Stimulated activated CD4-positive, alpha-beta T cell treated with anti-CD3 and anti-CD28 coated beads, TNF-alpha, amount 100 ng/mL, for 48 hours (primary cell): ENCODE measurements at regions not wholly inside any gene's neighbourhood (a gene's known extent, or its start where the extent isn't known, plus 50 kb on each side); places are given as distances from the start of the nearest gene placed in this dataset.

ENCODE experiments used
- DNase-seq, 3 donors: peaks; one replicate each; pipeline ENCODE4 v3.0.0-alpha.2; 2020; ENCODE audit warnings: low read depth in 3 of 3

DNA sequence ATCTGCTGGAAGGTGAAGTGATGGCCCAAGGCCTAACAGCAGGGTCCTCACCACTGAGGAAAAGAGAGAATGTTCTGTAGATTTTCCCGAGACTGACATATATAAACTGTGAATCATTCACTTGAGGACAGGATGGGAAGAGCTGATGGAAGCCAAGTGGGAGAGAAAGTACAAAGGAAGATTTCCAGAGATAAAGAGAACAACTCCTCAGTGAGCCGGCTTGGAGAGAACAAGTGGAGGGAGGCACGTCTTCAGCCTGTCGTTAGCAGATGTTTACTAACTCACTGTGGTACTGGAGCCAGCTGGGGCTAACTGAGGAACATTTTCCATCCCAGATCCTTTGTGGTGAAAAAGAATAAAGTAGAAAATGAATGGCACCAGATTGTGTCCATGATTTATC, 552.9 kb upstream of the TNP1 start:
- no peak for DNase-seq

DNA sequence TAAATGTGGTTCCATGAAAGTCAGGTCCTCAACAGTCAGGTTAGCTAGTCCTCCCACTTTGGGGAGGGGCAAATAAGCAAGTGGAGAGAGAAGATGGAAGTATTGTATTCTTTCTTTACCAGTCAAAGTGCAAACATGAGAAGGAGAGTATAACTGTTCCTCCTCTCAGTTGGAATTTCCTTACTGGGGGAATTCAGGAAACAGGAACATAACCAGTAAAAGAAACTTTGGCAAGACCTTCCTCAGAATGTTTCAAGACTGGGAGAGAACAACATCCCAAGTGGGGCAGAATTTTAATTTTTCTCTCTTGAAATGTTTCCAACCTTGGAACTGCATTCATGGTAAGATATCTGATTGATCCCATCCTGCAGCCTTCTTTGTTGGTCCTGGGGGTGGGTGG, 552.4 kb upstream of the TNP1 start:
- no peak for DNase-seq

DNA sequence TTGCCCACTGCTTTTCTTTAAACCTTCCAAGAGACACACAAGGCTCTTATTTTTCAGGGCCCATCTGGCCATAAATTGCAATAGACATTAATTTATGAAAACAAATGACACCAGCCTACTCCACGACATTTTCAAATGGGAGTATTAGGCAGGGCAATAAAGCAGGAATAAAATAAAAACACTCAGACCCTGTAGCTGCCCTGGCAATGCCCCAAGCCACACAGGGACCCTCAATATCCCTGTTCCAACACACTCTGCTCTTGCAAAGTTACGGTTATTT, 550.8 kb upstream of the TNP1 start:
- DNase-seq, result no peak

DNA sequence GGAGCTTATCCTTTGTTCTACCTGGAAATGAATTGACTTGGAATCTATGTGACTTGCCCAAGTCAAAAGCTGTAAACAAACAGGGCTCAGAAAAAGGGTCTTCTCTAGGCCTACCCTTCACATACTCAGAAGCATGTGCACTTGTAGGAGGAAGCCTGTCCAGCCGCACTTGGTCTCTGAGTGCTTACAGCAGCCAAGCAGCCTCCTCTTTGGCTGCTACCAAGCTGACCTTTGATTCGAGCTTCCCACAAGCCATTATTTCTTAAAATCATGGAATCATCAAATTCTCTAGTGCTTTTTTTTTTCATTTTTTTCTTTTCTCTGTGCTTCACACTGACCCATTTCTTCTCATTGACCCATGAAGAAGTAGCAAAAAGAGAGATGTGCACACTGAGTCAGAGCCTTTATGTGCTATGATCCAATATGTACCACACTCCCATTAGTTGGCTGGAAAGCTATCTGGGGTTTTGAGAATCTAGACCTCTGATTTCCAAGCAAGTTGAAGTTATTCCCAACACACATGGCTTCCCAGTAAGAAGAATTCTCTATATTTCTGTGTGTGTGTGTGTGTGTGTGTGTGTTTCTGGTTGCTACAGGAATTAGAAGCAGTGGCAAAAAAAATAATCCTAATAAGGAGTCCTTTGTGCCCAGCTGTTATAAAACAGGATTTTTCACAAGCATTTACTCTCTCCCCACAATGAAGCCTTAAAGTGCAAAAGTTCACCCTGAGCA, 550.3 kb upstream of the TNP1 start:
- no peak for DNase-seq

DNA sequence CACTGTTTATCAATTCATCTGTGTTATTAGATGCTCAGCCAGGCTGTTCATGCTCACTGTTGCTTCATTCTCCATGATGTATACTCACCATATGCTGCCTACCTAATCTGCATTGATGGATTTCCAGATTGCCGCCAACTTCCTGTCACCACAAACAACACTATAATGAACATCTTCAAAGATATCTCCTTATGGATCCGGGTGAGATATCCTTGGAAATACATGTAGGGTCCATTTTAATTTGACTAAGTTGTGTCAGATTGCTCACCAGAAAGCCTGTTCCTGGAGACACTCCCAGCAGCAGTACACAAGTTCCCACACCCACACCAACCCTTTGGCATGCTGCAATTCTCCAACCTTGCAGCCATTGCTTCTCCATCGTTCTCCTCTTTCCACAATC, 547.5 kb upstream of the TNP1 start:
- no peak for DNase-seq

DNA sequence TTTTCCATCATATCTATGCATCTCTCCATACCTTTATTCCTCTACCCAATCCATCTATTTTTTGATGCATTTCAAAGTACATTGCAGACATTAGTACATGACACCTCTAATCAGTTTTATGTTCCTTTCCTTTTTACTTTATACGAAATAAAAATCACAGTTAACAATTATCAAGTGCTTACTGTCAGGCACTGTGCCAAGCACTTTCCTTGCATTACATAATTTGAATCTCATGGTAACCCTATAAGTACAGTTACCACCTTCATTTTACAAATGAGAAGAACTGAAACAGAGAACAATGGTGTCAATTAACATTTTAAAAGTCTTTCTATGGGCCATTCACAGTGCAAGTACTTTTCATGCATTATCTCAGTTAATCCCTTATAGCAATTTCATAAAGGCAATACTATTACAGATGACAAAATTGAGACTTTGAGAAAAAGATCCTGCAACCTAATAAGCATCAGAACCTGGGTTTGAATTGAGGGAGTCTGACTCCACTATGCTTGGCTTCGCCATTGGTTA, 544.4 kb upstream of the TNP1 start:
- DNase-seq, result no peak

DNA sequence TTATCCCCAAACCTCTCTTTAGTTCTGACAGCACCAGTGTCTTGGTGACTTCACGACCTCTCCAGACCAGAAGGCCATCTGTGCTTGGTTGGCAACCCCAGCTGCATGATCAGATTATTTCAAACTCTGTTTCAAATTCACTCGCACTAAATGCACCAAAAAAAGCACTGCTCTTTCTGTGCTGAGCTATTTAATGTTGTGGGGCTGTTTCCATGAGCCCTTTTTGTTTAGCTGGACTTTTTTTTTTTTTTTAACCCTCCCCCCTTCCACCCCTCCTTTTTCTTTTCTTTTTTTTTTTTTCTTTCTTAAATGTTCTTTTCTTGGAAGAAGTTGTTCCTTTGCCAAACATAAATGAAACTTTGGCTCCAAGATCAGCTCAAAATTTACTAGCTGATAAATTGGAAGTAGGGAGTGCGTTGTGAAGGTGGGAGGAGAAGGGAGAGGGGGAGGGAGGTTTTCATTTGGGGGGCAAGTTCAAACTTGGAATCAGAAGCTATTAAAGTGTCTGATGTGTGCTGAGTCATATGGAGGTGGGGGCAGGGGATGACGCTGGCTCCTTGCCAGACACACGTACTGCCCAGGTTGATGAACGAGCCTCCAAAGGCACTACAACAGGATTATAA, 543.0 kb upstream of the TNP1 start:
- no peak for DNase-seq

DNA sequence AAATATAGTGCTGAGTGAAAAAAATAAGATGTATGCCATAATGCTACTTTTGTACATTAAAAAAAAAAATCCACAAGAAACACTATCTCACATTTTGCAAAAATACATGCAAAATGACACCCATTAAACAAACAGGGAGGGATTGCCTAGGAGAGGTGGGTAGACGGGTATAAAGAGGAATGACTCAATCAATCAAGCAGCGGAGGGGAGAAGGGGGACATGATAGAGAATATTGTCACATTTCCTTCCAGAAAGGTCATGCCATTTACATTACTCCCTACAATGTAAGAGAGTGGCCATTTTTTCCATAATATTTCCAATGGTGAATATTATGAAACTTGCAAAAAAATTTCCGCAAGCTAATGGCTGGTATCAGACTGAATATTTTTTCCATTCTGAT, 542.3 kb upstream of the TNP1 start:
- no peak for DNase-seq

DNA sequence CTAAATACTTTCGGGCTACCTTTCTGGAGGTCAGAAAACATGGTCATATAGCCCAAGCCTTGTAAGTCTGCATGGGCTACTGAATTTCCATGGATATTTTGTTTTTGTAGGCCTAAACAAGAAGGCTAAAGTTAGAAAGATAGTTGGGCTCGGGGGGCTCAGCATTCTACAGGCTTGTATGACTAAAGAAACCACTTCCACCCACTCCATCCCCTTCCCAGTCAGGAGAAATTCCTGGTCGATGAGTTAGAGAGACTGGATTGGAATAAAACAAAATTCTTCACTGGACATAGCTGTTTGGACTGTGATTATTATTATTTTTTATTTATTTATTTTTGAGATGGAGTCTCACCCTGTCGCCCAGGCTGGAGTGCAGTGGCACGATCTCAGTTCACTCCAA, 539.4 kb upstream of the TNP1 start:
- no peak for DNase-seq

DNA sequence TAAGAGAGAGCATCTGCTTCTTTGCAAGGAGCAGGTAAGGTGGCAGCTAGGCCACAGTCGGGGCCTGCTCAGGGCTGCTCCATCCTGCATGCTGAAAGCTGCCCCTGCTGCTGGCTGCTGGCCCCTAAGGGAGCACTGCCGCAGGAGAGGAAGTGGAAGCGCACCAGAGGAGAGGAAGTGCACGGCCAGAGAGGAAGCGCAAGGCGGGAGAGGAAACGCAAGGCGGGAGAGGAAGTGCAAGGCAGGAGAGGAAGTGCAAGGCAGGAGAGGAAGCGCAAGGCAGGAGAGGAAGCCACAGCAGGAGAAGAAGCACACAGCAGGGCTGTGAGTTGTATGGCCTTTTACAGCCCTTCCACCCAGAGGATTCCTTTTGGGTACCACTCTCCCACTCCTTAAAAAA, 539.0 kb upstream of the TNP1 start:
- DNase-seq, result no peak

DNA sequence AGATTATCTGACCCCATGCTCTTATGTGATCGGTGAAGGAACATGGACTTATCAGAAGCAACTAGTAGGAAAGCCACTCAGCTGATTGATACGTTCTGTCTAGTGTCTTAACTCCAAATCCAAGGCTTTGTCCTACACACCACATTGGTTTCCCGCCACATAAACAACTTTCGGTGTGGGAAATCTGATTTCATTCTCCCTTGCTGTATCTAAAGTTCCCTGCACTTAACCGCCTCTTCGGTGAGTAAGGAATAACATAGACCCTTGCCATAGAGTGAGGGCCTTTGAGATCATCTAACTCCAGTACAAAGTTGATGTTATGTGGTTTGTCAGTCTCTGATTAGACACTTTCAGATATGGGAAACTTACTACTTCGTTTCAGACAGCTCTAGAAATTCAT, 538.2 kb upstream of the TNP1 start:
- no peak for DNase-seq

DNA sequence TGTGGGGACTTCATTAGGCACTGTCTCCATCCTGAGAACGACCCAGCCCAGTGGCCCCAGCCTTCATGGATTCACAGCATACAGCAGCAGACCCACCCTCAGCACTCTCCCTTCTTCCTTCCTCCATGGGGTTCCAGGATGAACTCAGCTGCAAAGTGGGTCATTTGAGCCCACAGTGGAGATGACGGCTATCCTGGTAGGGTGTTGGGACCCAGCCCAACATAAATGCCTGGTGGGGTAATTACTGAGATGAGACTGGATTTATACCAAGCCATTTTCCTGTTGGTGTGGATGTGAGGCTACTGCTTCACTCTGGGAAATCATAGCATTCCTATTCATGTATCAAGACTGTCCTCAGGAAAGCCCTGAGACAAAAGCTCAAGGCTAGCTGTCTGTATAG, 536.7 kb upstream of the TNP1 start:
- DNase-seq, result no peak

DNA sequence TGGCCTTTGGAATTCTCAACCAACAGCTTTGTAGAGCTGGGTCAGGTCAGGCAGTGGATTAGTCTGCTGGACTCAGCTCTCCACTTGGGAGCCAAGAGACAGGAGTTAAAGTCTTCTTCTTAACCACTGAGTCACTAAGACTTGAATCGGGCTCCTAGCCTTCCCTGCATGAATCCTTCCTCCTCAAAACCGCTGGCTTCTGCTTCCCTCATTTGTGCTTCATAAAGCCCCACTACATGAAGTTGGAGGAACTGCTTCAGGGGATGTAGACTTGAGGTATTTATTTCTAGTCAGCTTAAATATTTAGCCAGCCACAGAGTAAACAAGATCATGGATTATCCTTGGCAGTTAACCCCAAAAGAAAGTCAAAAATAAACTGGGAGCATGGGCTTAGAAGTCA, 536.3 kb upstream of the TNP1 start:
- no peak for DNase-seq

DNA sequence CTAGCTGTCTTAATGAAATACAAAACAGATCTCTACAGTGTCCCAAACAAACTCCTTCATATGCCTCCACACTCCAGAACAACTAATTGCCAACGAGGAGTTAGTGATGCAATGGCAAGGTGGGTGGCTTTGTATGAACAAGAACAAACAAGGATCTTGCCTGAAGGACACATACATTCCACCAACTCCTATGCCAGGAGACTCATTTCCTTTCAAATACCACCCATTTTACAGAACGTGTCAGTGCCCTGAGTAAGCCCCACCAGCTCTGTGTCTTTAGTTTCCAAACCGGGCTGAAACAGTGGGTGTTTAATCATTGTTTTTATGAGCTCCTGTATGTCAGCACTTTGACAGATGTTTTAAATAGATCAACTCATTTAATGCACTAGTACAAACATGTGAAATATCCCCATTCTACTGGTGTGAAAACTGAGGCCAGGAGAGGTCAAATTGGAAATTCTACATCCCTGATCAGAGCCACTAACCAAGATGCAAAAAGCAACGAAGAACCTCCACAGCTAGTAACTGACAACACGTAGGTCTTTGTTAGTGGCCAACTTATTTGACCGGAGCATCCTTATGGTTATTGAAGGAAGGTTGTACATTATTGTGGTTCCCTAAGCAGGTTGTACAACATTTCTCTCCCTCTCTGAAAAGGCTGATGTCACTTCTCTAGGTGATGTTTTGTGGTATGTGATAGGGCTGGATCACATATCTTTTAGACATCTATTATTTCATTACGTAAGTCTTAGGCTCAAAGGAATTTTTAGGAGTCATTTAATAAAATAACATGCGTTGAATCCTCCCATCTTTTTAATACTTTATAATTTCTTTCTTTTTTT, 534.9 kb upstream of the TNP1 start:
- DNase-seq, result no peak

DNA sequence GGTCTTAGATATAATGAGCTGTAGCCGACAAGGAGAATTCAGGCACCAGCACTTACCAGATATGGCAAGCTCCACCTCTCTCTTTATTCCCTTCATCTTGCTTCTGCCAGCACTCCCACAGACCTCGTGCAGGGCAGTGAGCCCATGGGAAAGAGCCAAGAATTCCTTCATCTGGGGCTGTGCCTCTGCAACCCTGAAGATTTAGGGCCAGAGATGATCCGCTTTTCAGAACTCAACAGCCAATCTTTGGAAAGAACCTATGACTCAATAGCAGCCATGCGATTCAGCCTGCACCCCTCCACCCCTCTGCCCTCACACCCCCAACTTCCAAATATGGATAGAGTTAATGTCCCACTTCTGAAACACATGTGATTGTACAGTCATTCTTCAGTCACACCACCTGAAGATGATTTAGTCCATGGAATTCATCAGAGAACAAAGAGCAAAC, 533.7 kb upstream of the TNP1 start:
- no peak for DNase-seq

DNA sequence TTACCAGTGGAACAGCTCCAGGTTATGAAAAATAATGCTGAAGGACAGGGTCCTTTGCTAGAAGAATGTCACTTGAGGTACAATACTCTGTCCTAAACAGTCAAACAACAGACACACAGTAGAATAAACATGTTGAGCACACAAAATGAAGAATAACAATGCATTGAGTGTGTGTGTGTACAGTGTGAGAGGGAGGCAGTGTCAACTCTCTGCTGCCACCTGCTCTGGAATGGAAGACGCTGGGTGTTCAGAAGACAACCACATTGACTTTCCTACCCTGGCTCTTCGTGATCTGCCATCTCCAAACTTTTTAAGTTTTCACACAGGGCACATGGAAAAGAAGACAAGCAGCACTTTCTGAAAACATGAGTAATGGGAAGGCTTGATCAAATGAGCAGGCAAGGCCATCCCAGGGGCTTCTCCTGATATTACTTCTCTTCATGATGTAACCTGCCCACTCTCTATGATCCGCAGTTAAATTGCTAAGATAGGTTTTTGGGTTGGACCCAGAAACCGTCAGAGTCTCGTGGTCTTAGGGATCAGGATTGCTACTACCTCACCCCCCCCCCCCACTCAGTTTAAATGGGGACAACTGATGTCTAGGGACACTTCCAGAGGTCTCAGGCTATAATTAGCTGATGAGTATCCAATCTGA, 533.2 kb upstream of the TNP1 start:
- DNase-seq, result no peak

DNA sequence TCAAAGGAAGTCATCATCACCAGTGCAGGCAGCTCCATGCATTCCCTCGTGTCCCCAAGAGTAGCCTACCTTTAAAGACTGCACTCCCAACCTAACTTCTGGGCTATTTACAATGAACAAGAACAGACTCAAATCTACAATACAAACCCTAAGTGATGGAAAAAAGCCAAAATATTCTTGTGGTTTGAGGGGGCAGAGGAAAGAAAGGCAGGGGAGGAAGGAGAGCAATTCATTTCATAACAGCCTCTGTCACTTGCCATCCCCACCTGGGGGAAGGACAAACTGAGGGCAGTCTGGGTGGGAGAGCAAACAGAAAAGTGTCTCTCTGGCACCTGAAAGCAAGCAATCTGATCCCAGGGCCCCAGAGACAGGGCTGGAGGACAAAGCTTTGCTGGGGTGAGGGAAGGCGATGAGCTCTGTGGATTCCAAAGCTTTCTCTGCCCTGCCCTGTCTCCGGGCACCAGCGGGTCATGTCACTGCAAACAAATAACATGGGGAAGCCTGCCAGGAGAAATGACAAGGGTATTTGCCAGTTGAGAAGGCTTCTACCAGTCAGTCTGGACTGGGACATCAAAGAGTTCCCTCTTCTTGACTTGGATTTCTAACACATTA, 528.0 kb upstream of the TNP1 start:
- DNase-seq, result no peak

DNA sequence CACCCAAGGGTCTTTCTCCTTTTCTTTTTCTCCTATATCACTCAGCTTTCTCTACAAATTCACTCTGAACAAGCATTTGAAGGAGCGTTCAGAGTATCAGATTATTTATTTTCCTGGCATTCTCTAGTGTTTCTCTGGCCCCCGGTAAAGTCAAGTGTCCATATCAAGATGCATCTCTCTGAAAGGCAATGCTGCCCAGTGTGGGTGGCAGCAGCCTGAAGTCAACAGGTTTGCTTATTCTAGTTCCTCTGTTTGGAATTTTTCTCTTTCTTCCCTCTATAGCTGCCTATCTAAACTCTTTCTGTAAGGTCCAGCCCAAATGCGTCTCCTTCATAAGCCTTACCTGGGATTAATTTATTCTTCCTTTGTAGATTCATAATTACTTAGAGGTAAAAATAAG, 526.2 kb upstream of the TNP1 start:
- no peak for DNase-seq

DNA sequence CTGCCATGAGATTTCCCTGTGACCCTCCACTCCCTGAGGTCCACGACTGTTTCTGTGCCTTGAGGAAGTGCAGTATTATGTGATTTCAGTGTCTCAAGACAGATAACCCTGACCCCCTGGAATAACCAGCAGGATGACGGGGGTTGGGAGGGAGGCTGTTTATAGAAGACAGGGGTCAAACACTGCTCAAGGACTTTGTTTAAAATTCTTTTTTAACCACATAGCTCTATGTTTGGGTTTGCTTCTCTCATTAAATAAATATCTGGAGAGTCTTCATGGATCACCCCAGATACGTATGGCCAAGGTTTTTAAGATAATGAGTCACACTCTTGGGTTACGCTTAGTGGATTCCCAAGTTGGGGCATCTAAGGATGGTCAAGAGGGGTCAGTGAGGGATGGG, 523.8 kb upstream of the TNP1 start:
- DNase-seq, result no peak

DNA sequence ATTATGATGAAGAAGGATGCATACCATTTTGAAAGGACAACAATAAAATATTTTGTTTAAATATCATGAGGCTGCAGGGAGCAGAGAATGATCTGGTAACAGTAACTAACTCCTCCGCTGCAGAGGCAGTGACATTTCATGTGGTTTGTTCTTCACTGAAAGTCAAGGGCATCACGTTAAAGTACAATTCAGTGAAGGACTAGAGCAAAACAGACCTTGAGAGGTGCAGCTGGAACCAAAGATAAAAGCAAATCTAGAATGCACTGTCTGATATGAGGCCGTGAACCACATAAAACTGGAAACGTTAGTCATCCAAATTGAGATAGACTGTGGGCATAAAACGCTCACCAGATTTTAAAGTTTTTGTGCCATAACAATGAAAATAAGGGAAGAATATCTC, 522.9 kb upstream of the TNP1 start:
- DNase-seq, result no peak

DNA sequence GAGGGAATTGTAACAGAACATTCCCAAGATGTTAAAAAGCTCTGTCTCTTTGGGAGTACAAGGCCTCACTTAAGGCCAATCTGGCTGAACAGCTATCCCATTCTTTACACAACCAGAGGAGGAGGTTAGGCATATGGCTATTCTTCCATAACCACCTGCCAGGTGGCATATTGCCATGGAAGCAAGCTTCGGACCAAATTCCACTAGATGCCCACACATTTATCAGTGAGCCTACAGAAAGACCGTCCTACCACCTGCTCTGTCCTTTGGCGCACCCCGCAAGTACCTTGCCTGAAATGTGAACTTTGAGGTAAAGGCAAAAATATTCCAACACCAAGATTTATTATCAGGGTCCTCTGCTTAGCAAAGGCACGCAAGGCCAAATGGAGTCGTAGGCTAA, 519.9 kb upstream of the TNP1 start:
- no peak for DNase-seq

DNA sequence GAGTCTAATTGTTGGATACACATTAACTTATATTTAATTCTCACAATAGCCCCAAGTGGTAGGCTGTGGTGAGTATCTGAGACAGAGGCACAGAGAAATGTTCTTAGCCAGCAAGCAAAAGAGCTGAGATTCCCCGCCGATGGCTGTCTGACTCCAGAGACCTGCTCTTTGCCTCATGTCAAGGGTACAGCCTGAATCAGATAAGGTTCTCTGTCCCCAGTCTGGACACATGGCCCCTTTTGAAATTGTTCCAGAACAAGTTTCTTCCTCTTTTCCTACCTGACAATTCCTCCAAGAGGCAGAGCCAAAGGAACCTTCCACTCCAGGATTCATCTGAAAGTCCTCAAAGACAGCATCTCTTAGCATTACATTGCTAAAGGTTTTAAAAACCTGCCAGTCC, 512.9 kb upstream of the TNP1 start:
- DNase-seq, result no peak
